HepG2 (cell line): ENCODE measurements at regions not wholly inside any gene's neighbourhood (a gene's known extent, or its start where the extent isn't known, plus 50 kb on each side); places are given as distances from the start of the nearest gene placed in this dataset.
"Not testable (repeated sequence)": the region's sequence is repeated elsewhere in the genome, so short reads cannot be mapped to it uniquely, and the experiment has no call there.

Source experiments
- CREB1 ChIP-seq, 2 experiments: fragments of 450-650 bp in 1 of 2; IDR thresholded peaks; 2 replicates each; pipeline ENCODE4 v1.6.1; 2016 to 2017; ENCODE audit warnings: control low read depth in 1 of 2, mild to moderate bottlenecking in 1 of 2, missing compliant biosample characterization in 1 of 2, missing genetic modification characterization in 1 of 2
- HDAC1 ChIP-seq: sonication (generic); formaldehyde crosslinking; IDR thresholded peaks from 2 replicates; pipeline ENCODE4 v1.5.1; 2020; ENCODE audit warnings: mild to moderate bottlenecking, missing genetic modification reagents
- HNF4A ChIP-seq: sonication (generic); formaldehyde crosslinking; IDR thresholded peaks from 2 replicates; pipeline ENCODE4 v1.4.0; 2020; ENCODE audit warnings: missing genetic modification reagents
- POLR2A ChIP-seq, 2 experiments: IDR thresholded peaks; 2 replicates each; pipeline ENCODE4 v1.6.1; 2011; ENCODE audit warnings: low read depth in 2 of 2, low read length in 2 of 2, mild to moderate bottlenecking in 1 of 2, moderate library complexity in 1 of 2; ENCODE audit not compliant: insufficient read depth in 1 of 2
- POLR2AphosphoS5 ChIP-seq: IDR thresholded peaks from 2 replicates; pipeline ENCODE4 v1.6.1; 2012; ENCODE audit warnings: low read depth, low read length
- PTBP1 ChIP-seq: fragments of 200-400 bp; formaldehyde crosslinking; IDR thresholded peaks from 2 replicates; pipeline ENCODE4 v1.6.1; 2018; ENCODE audit warnings: low read length, low read depth; ENCODE audit not compliant: poor library complexity, severe bottlenecking
- RXRB ChIP-seq: IDR thresholded peaks from 2 replicates; pipeline ENCODE4 v1.6.1; 2016; ENCODE audit warnings: borderline replicate concordance, missing genetic modification reagents, missing compliant biosample characterization
- SP2 ChIP-seq: sonication (generic); formaldehyde crosslinking; IDR thresholded peaks from 2 replicates; pipeline ENCODE4 v1.5.1; 2020; ENCODE audit warnings: mild to moderate bottlenecking, missing genetic modification reagents
- ZNF18 ChIP-seq: sonication (generic); formaldehyde crosslinking; IDR thresholded peaks from 2 replicates; pipeline ENCODE4 v1.8.0; 2022; ENCODE audit warnings: mild to moderate bottlenecking, missing genetic modification reagents; ENCODE audit not compliant: insufficient replicate concordance
- ZNF335 ChIP-seq: sonication (generic); formaldehyde crosslinking; IDR thresholded peaks from 2 replicates; pipeline ENCODE4 v1.4.0; 2020; ENCODE audit warnings: missing genetic modification reagents
- ZNF34 ChIP-seq: sonication (generic); formaldehyde crosslinking; IDR thresholded peaks from 2 replicates; pipeline ENCODE4 v1.4.0; 2020; ENCODE audit warnings: mild to moderate bottlenecking, missing genetic modification reagents, borderline replicate concordance

GRCh38 chr20:50362177-50362576, 148.0 kb upstream of the PTPN1 start:
- not testable (repeated sequence) for TF ChIP-seq ZNF34 (CRISPR knock-in tag); ZNF335; RXRB (CRISPR knock-in tag); HDAC1 (CRISPR knock-in tag); CREB1 (IDR thresholded peaks at IDR 0.05); CREB1 (CRISPR knock-in tag; IDR thresholded peaks at IDR 0.05); POLR2A (IDR thresholded peaks at IDR 0.05; ENCODE audit: insufficient read depth in 1 of 2, low read depth in 2 of 2, low read length in 2 of 2); HNF4A (CRISPR knock-in tag); ZNF18; PTBP1; SP2 (CRISPR knock-in tag); POLR2AphosphoS5
